ENCODE measurements at regions not wholly inside any gene's neighbourhood (a gene's known extent, or its start where the extent isn't known, plus 50 kb on each side); places are given as distances from the start of the nearest gene placed in this dataset.

DNA sequence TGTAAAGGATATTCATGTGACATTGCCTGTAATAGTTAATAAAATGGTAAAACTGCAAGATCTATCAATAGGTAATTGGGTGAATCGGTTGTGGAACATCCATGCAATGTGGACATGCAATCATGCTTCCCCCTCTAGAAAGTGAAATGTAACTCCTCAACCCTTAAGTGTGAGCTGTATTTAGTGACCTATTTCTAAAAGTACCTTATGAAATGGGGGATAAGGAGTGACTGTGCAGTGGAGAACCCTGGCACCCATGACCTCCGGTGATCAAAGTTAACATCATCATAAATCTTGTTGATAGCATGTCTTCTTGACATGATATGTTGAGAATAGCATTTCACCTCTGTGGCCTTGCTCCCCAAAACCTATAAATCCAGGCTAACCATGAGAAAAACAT, 53.6 kb upstream of the PPARGC1A start:
- DNase-seq, result no peak
- TF ChIP-seq EP300 (IDR thresholded peaks at IDR 0.05), result no peak
- TF ChIP-seq POLR2A (IDR thresholded peaks at IDR 0.05), result no peak
- TF ChIP-seq, protein P1, sequence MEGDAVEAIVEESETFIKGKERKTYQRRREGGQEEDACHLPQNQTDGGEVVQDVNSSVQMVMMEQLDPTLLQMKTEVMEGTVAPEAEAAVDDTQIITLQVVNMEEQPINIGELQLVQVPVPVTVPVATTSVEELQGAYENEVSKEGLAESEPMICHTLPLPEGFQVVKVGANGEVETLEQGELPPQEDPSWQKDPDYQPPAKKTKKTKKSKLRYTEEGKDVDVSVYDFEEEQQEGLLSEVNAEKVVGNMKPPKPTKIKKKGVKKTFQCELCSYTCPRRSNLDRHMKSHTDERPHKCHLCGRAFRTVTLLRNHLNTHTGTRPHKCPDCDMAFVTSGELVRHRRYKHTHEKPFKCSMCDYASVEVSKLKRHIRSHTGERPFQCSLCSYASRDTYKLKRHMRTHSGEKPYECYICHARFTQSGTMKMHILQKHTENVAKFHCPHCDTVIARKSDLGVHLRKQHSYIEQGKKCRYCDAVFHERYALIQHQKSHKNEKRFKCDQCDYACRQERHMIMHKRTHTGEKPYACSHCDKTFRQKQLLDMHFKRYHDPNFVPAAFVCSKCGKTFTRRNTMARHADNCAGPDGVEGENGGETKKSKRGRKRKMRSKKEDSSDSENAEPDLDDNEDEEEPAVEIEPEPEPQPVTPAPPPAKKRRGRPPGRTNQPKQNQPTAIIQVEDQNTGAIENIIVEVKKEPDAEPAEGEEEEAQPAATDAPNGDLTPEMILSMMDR (IDR thresholded peaks at IDR 0.05), result no peak
- Histone ChIP-seq H3K27me3 (no peaks in the 10 kb centered on the region), H3K4me1 (ENCODE audit: insufficient read depth) (no peaks in the 10 kb centered on the region), H3K36me3 (no peaks in the 10 kb centered on the region), H3K9me3 (no peaks in the 10 kb centered on the region), H3K4me3 (no peak overlapping the region), H3K27ac (no peak overlapping the region)
- 77 to 84% (median 84%) methylated on average over 2 of the region's 2 CpGs for WGBS, 3 donors
- intact Hi-C loops (cut with DNase I), result no loop called here

DNA sequence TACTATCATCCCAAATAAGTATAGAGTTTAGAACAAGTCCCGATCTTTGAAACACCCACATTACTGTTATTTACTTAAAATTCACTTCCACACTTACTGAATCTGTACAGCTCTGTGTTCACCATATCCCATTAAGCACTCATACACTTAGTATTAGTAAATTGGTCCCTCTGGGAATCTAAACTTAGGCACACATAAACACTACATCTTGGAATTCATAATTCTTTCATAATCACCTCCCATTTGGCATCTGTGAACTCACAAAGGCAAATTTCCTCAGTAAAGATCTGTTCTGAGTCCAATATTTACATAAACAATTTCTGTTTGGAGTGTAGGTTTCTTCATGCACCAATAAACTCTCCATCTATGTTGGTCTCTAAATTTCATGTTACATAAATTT, 52.6 kb upstream of the PPARGC1A start:
- Histone ChIP-seq H3K4me3 (no peak overlapping the region), H3K27me3 (no peaks in the 10 kb centered on the region), H3K9me3 (no peaks in the 10 kb centered on the region), H3K27ac (no peak overlapping the region), H3K36me3 (no peaks in the 10 kb centered on the region), H3K4me1 (ENCODE audit: insufficient read depth) (no peaks in the 10 kb centered on the region)
- WGBS, 3 donors, result 33 to 53% (median 35%) methylated on average over 1 of the region's 1 CpG
- intact Hi-C loops (cut with DNase I), result no loop called here
- no peak for DNase-seq
- TF ChIP-seq EP300 (IDR thresholded peaks at IDR 0.05) (no peak), POLR2A (IDR thresholded peaks at IDR 0.05) (no peak)
- TF ChIP-seq, protein P1 (IDR thresholded peaks at IDR 0.05), result no peak

Measured in ovary (tissue), 7 donors.